Astrocyte of the cerebellum (primary cell): ENCODE measurements at regions not wholly inside any gene's neighbourhood (a gene's known extent, or its start where the extent isn't known, plus 50 kb on each side); places are given as distances from the start of the nearest gene placed in this dataset.
"Not testable (repeated sequence)": the region's sequence is repeated elsewhere in the genome, so short reads cannot be mapped to it uniquely, and the experiment has no call there.

Experiments used
- DNase-seq: peaks from one replicate; pipeline ENCODE4 v3.0.0-alpha.2; 2011; ENCODE audit warnings: low read depth
- H3K4me3 ChIP-seq: 2 replicates; pipeline ENCODE4 v1.5.1; 2011; ENCODE audit warnings: mild to moderate bottlenecking, low read depth, low read length, moderate library complexity
- CTCF ChIP-seq: IDR thresholded peaks from 2 replicates; pipeline ENCODE4 v1.5.1; 2012; ENCODE audit warnings: low read length, low read depth, moderate library complexity, mild to moderate bottlenecking; ENCODE audit errors: missing control alignments
- in situ Hi-C: cut with HindIII; loops from 2 replicates; pipeline ENCODE4 v1.10.0; 2017; ENCODE audit warnings: low sequenced_read_pairs

GRCh38 chr4:128684016-128684415, 125.5 kb upstream of the JADE1 start:
- in situ Hi-C loops: no loop called here
- H3K4me3 ChIP-seq: no peak overlapping the region
- DNase-seq: no peak
- TF ChIP-seq CTCF: no peak

GRCh38 chr4:128682942-128683666, 126.4 kb upstream of the JADE1 start:
- no peak for TF ChIP-seq CTCF
- H3K4me3 ChIP-seq: no peak overlapping the region
- no peak for DNase-seq
- in situ Hi-C loops: no loop called here

- no peak for DNase-seq
- in situ Hi-C loops: no loop called here
- H3K4me3 ChIP-seq: no peak overlapping the region
- no peak for TF ChIP-seq CTCF
These were observed 133.4 kb upstream of the JADE1 start for GRCh38 chr4:128676095-128676494.

- DNase-seq: no peak
- no peak for TF ChIP-seq CTCF
- no peak overlapping the region for H3K4me3 ChIP-seq
- in situ Hi-C loops: no loop called here
These were observed 134.4 kb upstream of the JADE1 start for GRCh38 chr4:128675083-128675482.

GRCh38 chr4:128673159-128673558, 136.3 kb upstream of the JADE1 start:
- in situ Hi-C loops, H3K4me3 ChIP-seq, DNase-seq: not testable (repeated sequence)

GRCh38 chr4:128672596-128672995, 136.9 kb upstream of the JADE1 start:
- H3K4me3 ChIP-seq, in situ Hi-C loops, DNase-seq: not testable (repeated sequence)

- no peak for TF ChIP-seq CTCF
- no peak for DNase-seq
- in situ Hi-C loops: no loop called here
- no peak overlapping the region for H3K4me3 ChIP-seq
These were observed 139.0 kb upstream of the JADE1 start for GRCh38 chr4:128670513-128670912.

GRCh38 chr4:128668566-128668965, 140.9 kb upstream of the JADE1 start:
- H3K4me3 ChIP-seq: no peak overlapping the region
- TF ChIP-seq CTCF: no peak
- in situ Hi-C loops: no loop called here
- no peak for DNase-seq
